ENCODE measurements at regions not wholly inside any gene's neighbourhood (a gene's known extent, or its start where the extent isn't known, plus 50 kb on each side); places are given as distances from the start of the nearest gene placed in this dataset.

DNA sequence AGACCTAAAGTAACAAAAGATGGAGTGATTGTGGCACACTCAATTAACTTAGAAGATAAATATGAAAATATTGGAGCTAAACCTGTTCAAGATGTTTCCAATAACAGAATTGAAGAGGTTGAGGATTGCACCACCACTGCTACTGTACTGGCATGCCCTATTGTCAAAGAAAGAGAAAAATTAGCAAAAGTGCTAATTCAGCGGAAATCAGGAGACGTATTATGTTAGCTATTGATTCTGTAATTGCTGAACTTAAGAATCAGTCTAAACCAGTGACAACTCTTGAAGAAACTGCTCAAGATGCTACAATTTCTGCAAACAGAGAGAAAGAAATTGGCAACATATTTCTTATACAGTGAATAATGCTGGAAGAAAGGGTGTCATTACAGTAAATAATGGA, 754.4 kb downstream of the CDH18 start:
- Histone ChIP-seq H4K91ac (replicated peaks; ENCODE audit: insufficient read length, low read length) (no peak overlapping the region), H3K79me1 (ENCODE audit: low read depth, low read length) (no peaks in the 10 kb centered on the region), H2BK15ac (ENCODE audit: low read length) (no peak overlapping the region), H3K23ac (ENCODE audit: insufficient read length) (no peak overlapping the region), H2AFZ (ENCODE audit: low read length) (no peak overlapping the region), H2BK5ac (ENCODE audit: low read depth, low read length) (no peak overlapping the region), H2AK5ac (ENCODE audit: low read depth, low read length) (no peak overlapping the region), H4K5ac (ENCODE audit: insufficient read length, low read depth, low read length) (no peak overlapping the region), H3K4ac (replicated peaks; ENCODE audit: insufficient read length, low read depth, low read length) (no peak overlapping the region), H2BK20ac (ENCODE audit: low read length) (no peak overlapping the region), H3K79me2 (ENCODE audit: control insufficient read depth in 1 of 2, insufficient read depth in 2 of 2, low read length in 2 of 2) (no peaks in the 10 kb centered on the region), H4K8ac (ENCODE audit: extremely low read depth, insufficient read depth, low read length) (no peak overlapping the region), H3K9ac (replicated peaks in 1 of 4; ENCODE audit: extremely low read depth in 1 of 4, low read depth in 3 of 4, low read length in 3 of 4) (no peak overlapping the region), H2BK120ac (replicated peaks; ENCODE audit: low read depth, low read length) (no peak overlapping the region), H3K27me3 (replicated peaks in 1 of 4; ENCODE audit: control insufficient read depth in 3 of 4, extremely low read depth in 1 of 4, insufficient read depth in 3 of 4, low read length in 3 of 4) (no peaks in the 10 kb centered on the region), H2BK12ac (ENCODE audit: low read depth, low read length) (no peak overlapping the region), H3K23me2 (ENCODE audit: low read depth, low read length) (no peaks in the 10 kb centered on the region), H4K20me1 (replicated peaks in 1 of 2; ENCODE audit: control insufficient read depth in 1 of 2, insufficient read depth in 2 of 2, low read length in 2 of 2) (no peaks in the 10 kb centered on the region), H3K4me2 (ENCODE audit: insufficient read depth in 1 of 2, low read depth in 2 of 2, low read length in 2 of 2) (no peak overlapping the region), H3K4me3 (ENCODE audit: extremely low read depth in 1 of 4, insufficient read depth in 2 of 4, low read depth in 3 of 4, low read length in 4 of 4) (no peak overlapping the region), H3K14ac (ENCODE audit: insufficient read length) (no peak overlapping the region), H3K56ac (replicated peaks; ENCODE audit: insufficient read length, low read depth, low read length) (no peak overlapping the region), H3K36me3 (ENCODE audit: control insufficient read depth in 2 of 4, insufficient read depth in 4 of 4, low read length in 3 of 4) (no peaks in the 10 kb centered on the region), H3K18ac (ENCODE audit: extremely low read depth, low read length) (no peak overlapping the region), H3K9me3 (ENCODE audit: insufficient read depth in 2 of 2, low read depth in 1 of 2, low read length in 1 of 2) (no peaks in the 10 kb centered on the region), H3K27ac (ENCODE audit: low read depth, low read length) (no peak overlapping the region), H3K4me1 (replicated peaks in 1 of 4; ENCODE audit: control insufficient read depth in 3 of 4, insufficient read depth in 4 of 4, low read length in 3 of 4) (no peaks in the 10 kb centered on the region)
- 94% methylated on average over 2 of the region's 2 CpGs; no CpG with 5 or more reads in 1 of the 2 experiments for WGBS, 2 experiments (ENCODE audit: extremely low coverage in 1 of 2, insufficient coverage in 1 of 2, insufficient read length in 1 of 2, insufficient replicate concordance in 2 of 2, low coverage in 1 of 2, low lambda C conversion rate in 2 of 2, missing lambda C conversion rate in 1 of 2)
- ChIA-PET CTCF (ENCODE audit: partially characterized antibody) (no interaction called here), POLR2A (ENCODE audit: partially characterized antibody) (no interaction called here)
- no peak for TF ChIP-seq SP4 (IDR thresholded peaks at IDR 0.05; ENCODE audit: low read length)
- no peak for TF ChIP-seq RAD21 (IDR thresholded peaks at IDR 0.05 in 1 of 2, conservative IDR thresholded peaks at IDR 0.05 in 1 of 2; ENCODE audit: low read depth in 2 of 2, low read length in 2 of 2)
- peak; percentile 41; the same call in 1 of the 2 replicates for TF ChIP-seq MAFK (IDR thresholded peaks at IDR 0.05; ENCODE audit: low read depth, low read length)
- TF ChIP-seq POLR2A (IDR thresholded peaks at IDR 0.05; ENCODE audit: control extremely low read depth in 1 of 2, low read depth in 2 of 2, low read length in 2 of 2), result no peak
- no peak for FAIRE-seq
- no peak for DNase-seq (ENCODE audit: low read depth in 1 of 2, low spot score in 2 of 2)

All from H1 (cell line).